ENCODE measurements at regions not wholly inside any gene's neighbourhood (a gene's known extent, or its start where the extent isn't known, plus 50 kb on each side); places are given as distances from the start of the nearest gene placed in this dataset.

GRCh38 chr3:104168386-104168785, 1198.3 kb upstream of the ALCAM start:
- Histone ChIP-seq H3K79me2 (ENCODE audit: control insufficient read depth in 1 of 2, insufficient read depth in 2 of 2, low read length in 2 of 2) (no peaks in the 10 kb centered on the region), H3K4me2 (ENCODE audit: insufficient read depth in 1 of 2, low read depth in 2 of 2, low read length in 2 of 2) (no peak overlapping the region), H4K8ac (ENCODE audit: extremely low read depth, insufficient read depth, low read length) (no peak overlapping the region), H3K9me3 (ENCODE audit: insufficient read depth in 2 of 2, low read depth in 1 of 2, low read length in 1 of 2) (peaks cover 13 to 19% of the 10 kb centered on the region in 2 experiments), H2BK20ac (ENCODE audit: low read length) (no peak overlapping the region), H2AK5ac (ENCODE audit: low read depth, low read length) (no peak overlapping the region), H2AFZ (ENCODE audit: low read length) (no peak overlapping the region), H3K36me3 (ENCODE audit: control insufficient read depth in 2 of 4, insufficient read depth in 4 of 4, low read length in 3 of 4) (peaks cover 0 to 3% (median 0%) of the 10 kb centered on the region in 4 experiments; a peak in 1 of 8 replicates), H4K20me1 (replicated peaks in 1 of 2; ENCODE audit: control insufficient read depth in 1 of 2, insufficient read depth in 2 of 2, low read length in 2 of 2) (no peaks in the 10 kb centered on the region), H3K23me2 (ENCODE audit: low read depth, low read length) (no peaks in the 10 kb centered on the region), H2BK5ac (ENCODE audit: low read depth, low read length) (no peak overlapping the region), H4K5ac (ENCODE audit: insufficient read length, low read depth, low read length) (no peak overlapping the region), H3K79me1 (ENCODE audit: low read depth, low read length) (no peaks in the 10 kb centered on the region), H3K4me3 (ENCODE audit: extremely low read depth in 1 of 4, insufficient read depth in 2 of 4, low read depth in 3 of 4, low read length in 4 of 4) (peak overlapping the region in 1 of 4 experiments; percentile 17; a peak in 1 of 8 replicates), H3K18ac (ENCODE audit: extremely low read depth, low read length) (no peak overlapping the region), H2BK12ac (ENCODE audit: low read depth, low read length) (no peak overlapping the region), H4K91ac (replicated peaks; ENCODE audit: insufficient read length, low read length) (no peak overlapping the region), H3K27me3 (replicated peaks in 1 of 4; ENCODE audit: control insufficient read depth in 3 of 4, extremely low read depth in 1 of 4, insufficient read depth in 3 of 4, low read length in 3 of 4) (no peaks in the 10 kb centered on the region), H3K4me1 (replicated peaks in 1 of 4; ENCODE audit: control insufficient read depth in 3 of 4, insufficient read depth in 4 of 4, low read length in 3 of 4) (no peaks in the 10 kb centered on the region), H3K9ac (replicated peaks in 1 of 4; ENCODE audit: extremely low read depth in 1 of 4, low read depth in 3 of 4, low read length in 3 of 4) (no peak overlapping the region), H3K14ac (ENCODE audit: insufficient read length) (no peak overlapping the region), H3K4ac (replicated peaks; ENCODE audit: insufficient read length, low read depth, low read length) (no peak overlapping the region), H3K23ac (ENCODE audit: insufficient read length) (no peak overlapping the region), H3K27ac (ENCODE audit: low read depth, low read length) (no peak overlapping the region), H2BK120ac (replicated peaks; ENCODE audit: low read depth, low read length) (no peak overlapping the region), H2BK15ac (ENCODE audit: low read length) (no peak overlapping the region), H3K56ac (replicated peaks; ENCODE audit: insufficient read length, low read depth, low read length) (no peak overlapping the region)
- 87% methylated on average over 3 of the region's 3 CpGs; no CpG with 5 or more reads in 1 of the 2 experiments for WGBS, 2 experiments (ENCODE audit: extremely low coverage in 1 of 2, insufficient coverage in 1 of 2, insufficient read length in 1 of 2, insufficient replicate concordance in 2 of 2, low coverage in 1 of 2, low lambda C conversion rate in 2 of 2, missing lambda C conversion rate in 1 of 2)
- ChIA-PET POLR2A (ENCODE audit: partially characterized antibody) (no interaction called here), CTCF (ENCODE audit: partially characterized antibody) (no interaction called here)
- no peak for FAIRE-seq
- DNase-seq (ENCODE audit: low read depth in 1 of 2, low spot score in 2 of 2) = no peak
- no peak for TF ChIP-seq HDAC2 (IDR thresholded peaks at IDR 0.05; ENCODE audit: borderline replicate concordance in 1 of 2, low read depth in 2 of 2, low read length in 2 of 2)
- no peak for TF ChIP-seq KDM5A (IDR thresholded peaks at IDR 0.05; ENCODE audit: low read length)
- TF ChIP-seq SIN3A (conservative IDR thresholded peaks at IDR 0.05 in 1 of 2, IDR thresholded peaks at IDR 0.05 in 1 of 2; ENCODE audit: low read depth in 1 of 2, low read length in 2 of 2) = no peak
- TF ChIP-seq BCL11A (IDR thresholded peaks at IDR 0.05; ENCODE audit: low read depth in 2 of 2, low read length in 2 of 2) = no peak
- TF ChIP-seq KDM1A (IDR thresholded peaks at IDR 0.05; ENCODE audit: borderline replicate concordance, low read length) = no peak
- TF ChIP-seq USF2 (IDR thresholded peaks at IDR 0.05; ENCODE audit: low read length) = no peak
- TF ChIP-seq TEAD4 (IDR thresholded peaks at IDR 0.05; ENCODE audit: low read depth, low read length) = no peak
- no peak for TF ChIP-seq ATF2 (IDR thresholded peaks at IDR 0.05; ENCODE audit: low read length)
- no peak for TF ChIP-seq CHD1 (IDR thresholded peaks at IDR 0.05; ENCODE audit: low read depth, low read length)
- TF ChIP-seq ATF3 (IDR thresholded peaks at IDR 0.05; ENCODE audit: insufficient read depth, low read depth, low read length) = no peak
- TF ChIP-seq BACH1 (IDR thresholded peaks at IDR 0.05; ENCODE audit: low read length) = no peak
